ENCODE measurements at regions not wholly inside any gene's neighbourhood (a gene's known extent, or its start where the extent isn't known, plus 50 kb on each side); places are given as distances from the start of the nearest gene placed in this dataset.

GRCh38 chr14:97777622-97778355 lies 980.6 kb downstream of the VRK1 start:
- Histone ChIP-seq H3K27ac (ENCODE audit: low read depth in 1 of 2, low read length in 1 of 2) (peak overlapping the region; percentile 86 to 91), H3K4me3 (ENCODE audit: low read length in 2 of 2) (no peak overlapping the region), H3K9me3 (ENCODE audit: control insufficient read depth in 2 of 2, insufficient read depth in 1 of 2, low read length in 1 of 2) (peaks cover 0 to 5% of the 10 kb centered on the region in 2 donors), H3K27me3 (ENCODE audit: control insufficient read depth in 2 of 2, insufficient read depth in 1 of 2, low read length in 1 of 2) (no peaks in the 10 kb centered on the region), H3K36me3 (ENCODE audit: control insufficient read depth in 2 of 2, insufficient read depth in 2 of 2, low read length in 1 of 2) (peaks cover 0 to 2% of the 10 kb centered on the region in 2 donors), H3K4me1 (ENCODE audit: control insufficient read depth in 2 of 2, insufficient read depth in 2 of 2, low read length in 2 of 2) (peaks cover 36 to 65% of the 10 kb centered on the region in 2 donors)
- 56% methylated on average over 9 of the region's 9 CpGs for WGBS
- peak in 3 of 9 donors; percentile 37 to 78 (median 55) for DNase-seq (ENCODE audit: low read depth in 6 of 9, low spot score in 9 of 9)

- WGBS: 93% methylated on average over 5 of the region's 5 CpGs
- no peaks in the 10 kb centered on the region for H3K27me3 ChIP-seq (ENCODE audit: control insufficient read depth in 2 of 2, insufficient read depth in 1 of 2, low read length in 1 of 2)
- peaks cover 0 to 4% of the 10 kb centered on the region in 2 donors for H3K9me3 ChIP-seq (ENCODE audit: control insufficient read depth in 2 of 2, insufficient read depth in 1 of 2, low read length in 1 of 2)
- H3K4me1 ChIP-seq (ENCODE audit: control insufficient read depth in 2 of 2, insufficient read depth in 2 of 2, low read length in 2 of 2): peaks cover 27 to 60% of the 10 kb centered on the region in 2 donors
- peaks cover 0 to 2% of the 10 kb centered on the region in 2 donors for H3K36me3 ChIP-seq (ENCODE audit: control insufficient read depth in 2 of 2, insufficient read depth in 2 of 2, low read length in 1 of 2)
- peak overlapping the region in 1 of 2 donors; percentile 91 for H3K27ac ChIP-seq (ENCODE audit: low read depth in 1 of 2, low read length in 1 of 2)
- DNase-seq (ENCODE audit: low read depth in 6 of 9, low spot score in 9 of 9): no peak
- H3K4me3 ChIP-seq (ENCODE audit: low read length in 2 of 2): no peak overlapping the region
These were observed 982.0 kb downstream of the VRK1 start for GRCh38 chr14:97779140-97779539.

- Histone ChIP-seq H3K27ac (ENCODE audit: low read depth in 1 of 2, low read length in 1 of 2) (no peak overlapping the region), H3K9me3 (ENCODE audit: control insufficient read depth in 2 of 2, insufficient read depth in 1 of 2, low read length in 1 of 2) (peaks cover 0 to 3% of the 10 kb centered on the region in 2 donors), H3K4me3 (ENCODE audit: low read length in 2 of 2) (no peak overlapping the region), H3K4me1 (ENCODE audit: control insufficient read depth in 2 of 2, insufficient read depth in 2 of 2, low read length in 2 of 2) (peaks cover 27 to 55% of the 10 kb centered on the region in 2 donors), H3K36me3 (ENCODE audit: control insufficient read depth in 2 of 2, insufficient read depth in 2 of 2, low read length in 1 of 2) (no peaks in the 10 kb centered on the region), H3K27me3 (ENCODE audit: control insufficient read depth in 2 of 2, insufficient read depth in 1 of 2, low read length in 1 of 2) (no peaks in the 10 kb centered on the region)
- whole genome bisulfite sequencing: 98% methylated on average over 5 of the region's 5 CpGs
- no peak for DNase-seq (ENCODE audit: low read depth in 6 of 9, low spot score in 9 of 9)
These were observed 983.6 kb downstream of the VRK1 start for GRCh38 chr14:97780804-97781203.

GRCh38 chr14:97781961-97782360 lies 984.8 kb downstream of the VRK1 start:
- Histone ChIP-seq H3K27ac (ENCODE audit: low read depth in 1 of 2, low read length in 1 of 2) (no peak overlapping the region), H3K36me3 (ENCODE audit: control insufficient read depth in 2 of 2, insufficient read depth in 2 of 2, low read length in 1 of 2) (no peaks in the 10 kb centered on the region), H3K9me3 (ENCODE audit: control insufficient read depth in 2 of 2, insufficient read depth in 1 of 2, low read length in 1 of 2) (peaks cover 0 to 3% of the 10 kb centered on the region in 2 donors), H3K4me1 (ENCODE audit: control insufficient read depth in 2 of 2, insufficient read depth in 2 of 2, low read length in 2 of 2) (peaks cover 19 to 43% of the 10 kb centered on the region in 2 donors), H3K4me3 (ENCODE audit: low read length in 2 of 2) (no peak overlapping the region), H3K27me3 (ENCODE audit: control insufficient read depth in 2 of 2, insufficient read depth in 1 of 2, low read length in 1 of 2) (no peaks in the 10 kb centered on the region)
- 99% methylated on average over 5 of the region's 5 CpGs for WGBS
- DNase-seq (ENCODE audit: low read depth in 6 of 9, low spot score in 9 of 9): no peak

GRCh38 chr14:97782871-97783414 lies 985.8 kb downstream of the VRK1 start:
- peaks cover 0 to 3% of the 10 kb centered on the region in 2 donors for H3K9me3 ChIP-seq (ENCODE audit: control insufficient read depth in 2 of 2, insufficient read depth in 1 of 2, low read length in 1 of 2)
- no peak overlapping the region for H3K4me3 ChIP-seq (ENCODE audit: low read length in 2 of 2)
- DNase-seq (ENCODE audit: low read depth in 6 of 9, low spot score in 9 of 9): no peak
- H3K36me3 ChIP-seq (ENCODE audit: control insufficient read depth in 2 of 2, insufficient read depth in 2 of 2, low read length in 1 of 2): no peaks in the 10 kb centered on the region
- 96% methylated on average over 8 of the region's 8 CpGs for WGBS
- no peak overlapping the region for H3K27ac ChIP-seq (ENCODE audit: low read depth in 1 of 2, low read length in 1 of 2)
- H3K4me1 ChIP-seq (ENCODE audit: control insufficient read depth in 2 of 2, insufficient read depth in 2 of 2, low read length in 2 of 2): peaks cover 9 to 34% of the 10 kb centered on the region in 2 donors
- H3K27me3 ChIP-seq (ENCODE audit: control insufficient read depth in 2 of 2, insufficient read depth in 1 of 2, low read length in 1 of 2): no peaks in the 10 kb centered on the region

- H3K27me3 ChIP-seq (ENCODE audit: control insufficient read depth in 2 of 2, insufficient read depth in 1 of 2, low read length in 1 of 2): no peaks in the 10 kb centered on the region
- peaks cover 8 to 23% of the 10 kb centered on the region in 2 donors for H3K4me1 ChIP-seq (ENCODE audit: control insufficient read depth in 2 of 2, insufficient read depth in 2 of 2, low read length in 2 of 2)
- DNase-seq (ENCODE audit: low read depth in 6 of 9, low spot score in 9 of 9): no peak
- peaks cover 0 to 3% of the 10 kb centered on the region in 2 donors for H3K9me3 ChIP-seq (ENCODE audit: control insufficient read depth in 2 of 2, insufficient read depth in 1 of 2, low read length in 1 of 2)
- peak overlapping the region in 1 of 2 donors; percentile 19 for H3K27ac ChIP-seq (ENCODE audit: low read depth in 1 of 2, low read length in 1 of 2)
- no peaks in the 10 kb centered on the region for H3K36me3 ChIP-seq (ENCODE audit: control insufficient read depth in 2 of 2, insufficient read depth in 2 of 2, low read length in 1 of 2)
- WGBS: 98% methylated on average over 1 of the region's 1 CpG
- H3K4me3 ChIP-seq (ENCODE audit: low read length in 2 of 2): no peak overlapping the region
These were observed 988.3 kb downstream of the VRK1 start for GRCh38 chr14:97785495-97785894.

- no peaks in the 10 kb centered on the region for H3K36me3 ChIP-seq (ENCODE audit: control insufficient read depth in 2 of 2, insufficient read depth in 2 of 2, low read length in 1 of 2)
- H3K27me3 ChIP-seq (ENCODE audit: control insufficient read depth in 2 of 2, insufficient read depth in 1 of 2, low read length in 1 of 2): no peaks in the 10 kb centered on the region
- no peak overlapping the region for H3K27ac ChIP-seq (ENCODE audit: low read depth in 1 of 2, low read length in 1 of 2)
- H3K4me1 ChIP-seq (ENCODE audit: control insufficient read depth in 2 of 2, insufficient read depth in 2 of 2, low read length in 2 of 2): peaks cover 6 to 11% of the 10 kb centered on the region in 2 donors
- no peaks in the 10 kb centered on the region for H3K9me3 ChIP-seq (ENCODE audit: control insufficient read depth in 2 of 2, insufficient read depth in 1 of 2, low read length in 1 of 2)
- H3K4me3 ChIP-seq (ENCODE audit: low read length in 2 of 2): no peak overlapping the region
- DNase-seq (ENCODE audit: low read depth in 6 of 9, low spot score in 9 of 9): peak in 1 of 9 donors; percentile 26
These were observed 991.2 kb downstream of the VRK1 start for GRCh38 chr14:97788364-97788763.

- peak in 1 of 9 donors; percentile 62 for DNase-seq (ENCODE audit: low read depth in 6 of 9, low spot score in 9 of 9)
- Histone ChIP-seq H3K4me1 (ENCODE audit: control insufficient read depth in 2 of 2, insufficient read depth in 2 of 2, low read length in 2 of 2) (peaks cover 6 to 9% of the 10 kb centered on the region in 2 donors), H3K9me3 (ENCODE audit: control insufficient read depth in 2 of 2, insufficient read depth in 1 of 2, low read length in 1 of 2) (no peaks in the 10 kb centered on the region), H3K27me3 (ENCODE audit: control insufficient read depth in 2 of 2, insufficient read depth in 1 of 2, low read length in 1 of 2) (no peaks in the 10 kb centered on the region), H3K27ac (ENCODE audit: low read depth in 1 of 2, low read length in 1 of 2) (no peak overlapping the region), H3K36me3 (ENCODE audit: control insufficient read depth in 2 of 2, insufficient read depth in 2 of 2, low read length in 1 of 2) (no peaks in the 10 kb centered on the region), H3K4me3 (ENCODE audit: low read length in 2 of 2) (no peak overlapping the region)
- WGBS: 93% methylated on average over 7 of the region's 7 CpGs
These were observed 991.8 kb downstream of the VRK1 start for GRCh38 chr14:97788846-97789526.

- no peak for DNase-seq (ENCODE audit: low read depth in 6 of 9, low spot score in 9 of 9)
- H3K4me1 ChIP-seq (ENCODE audit: control insufficient read depth in 2 of 2, insufficient read depth in 2 of 2, low read length in 2 of 2): peaks cover 22 to 27% of the 10 kb centered on the region in 2 donors
- 95% methylated on average over 6 of the region's 6 CpGs for WGBS
- H3K27ac ChIP-seq (ENCODE audit: low read depth in 1 of 2, low read length in 1 of 2): no peak overlapping the region
- H3K27me3 ChIP-seq (ENCODE audit: control insufficient read depth in 2 of 2, insufficient read depth in 1 of 2, low read length in 1 of 2): no peaks in the 10 kb centered on the region
- peaks cover 0 to 1% of the 10 kb centered on the region in 2 donors for H3K9me3 ChIP-seq (ENCODE audit: control insufficient read depth in 2 of 2, insufficient read depth in 1 of 2, low read length in 1 of 2)
- H3K4me3 ChIP-seq (ENCODE audit: low read length in 2 of 2): no peak overlapping the region
- no peaks in the 10 kb centered on the region for H3K36me3 ChIP-seq (ENCODE audit: control insufficient read depth in 2 of 2, insufficient read depth in 2 of 2, low read length in 1 of 2)
These were observed 993.9 kb downstream of the VRK1 start for GRCh38 chr14:97791072-97791471.
